BLaER1 treated with 17β-estradiol and CSF1 and Interleukin-3, amounts not matched to agents 10 nM and 100 nM (cell line): ENCODE measurements at regions not wholly inside any gene's neighbourhood (a gene's known extent, or its start where the extent isn't known, plus 50 kb on each side); places are given as distances from the start of the nearest gene placed in this dataset.

Experiments
- H3K27ac ChIP-seq, 11 experiments: shearing (Covaris generic); formaldehyde crosslinking; 2 replicates each; pipeline ENCODE4 v1.8.1; 2022
- H3K27me3 ChIP-seq, 11 experiments: shearing (Covaris generic); formaldehyde crosslinking; 2 replicates each; pipeline ENCODE4 v1.8.1; 2022
- H3K36me3 ChIP-seq, 11 experiments: shearing (Covaris generic); formaldehyde crosslinking; 2 replicates each; pipeline ENCODE4 v1.8.1; 2022
- H3K4me1 ChIP-seq, 10 experiments: shearing (Covaris generic); formaldehyde crosslinking; 2 replicates each; pipeline ENCODE4 v1.8.1; 2022
- H3K4me2 ChIP-seq, 11 experiments: shearing (Covaris generic); formaldehyde crosslinking; 2 replicates each; pipeline ENCODE4 v1.8.1; 2022
- H3K4me3 ChIP-seq, 10 experiments: shearing (Covaris generic); formaldehyde crosslinking; 2 replicates each; pipeline ENCODE4 v1.8.1; 2022
- H3K9ac ChIP-seq, 11 experiments: shearing (Covaris generic); formaldehyde crosslinking; 2 replicates each; pipeline ENCODE4 v1.8.1; 2022
- H3K9me3 ChIP-seq, 11 experiments: shearing (Covaris generic); formaldehyde crosslinking; replicated peaks in 1 of 11; 2 replicates each; pipeline ENCODE4 v1.8.1; 2022
- H4K20me1 ChIP-seq, 11 experiments: shearing (Covaris generic); formaldehyde crosslinking; 2 replicates each; pipeline ENCODE4 v1.8.1; 2022
- Cebpa-rat ChIP-seq, 11 experiments: shearing (Covaris generic); IDR thresholded peaks; 2 replicates each; pipeline ENCODE4 v1.8.1; 2022

GRCh38 chr2:3113769-3114168 lies 263.8 kb downstream of the EIPR1 start:
- Histone ChIP-seq H3K27ac (peak overlapping the region in 5 of 11 experiments; percentile 14 to 74 (median 68); a peak in 8 of 22 replicates), H3K27me3 (peaks cover 0 to 18% (median 0%) of the 10 kb centered on the region in 11 experiments; a peak in 7 of 22 replicates), H3K4me1 (peaks cover 10 to 51% (median 30%) of the 10 kb centered on the region in 10 experiments; a peak in 19 of 20 replicates), H3K9ac (peak overlapping the region in 4 of 11 experiments; percentile 48 to 68 (median 63); a peak in 7 of 22 replicates), H3K4me2 (peak overlapping the region in 10 of 11 experiments; percentile 18 to 93 (median 82); a peak in 19 of 22 replicates), H3K4me3 (peak overlapping the region in 1 of 10 experiments; percentile 4; a peak in 1 of 20 replicates), H3K36me3 (no peaks in the 10 kb centered on the region), H4K20me1 (peaks cover 0 to 3% (median 0%) of the 10 kb centered on the region in 11 experiments; a peak in 4 of 22 replicates), H3K9me3 (no peaks in the 10 kb centered on the region)
- TF ChIP-seq Cebpa-rat (IDR thresholded peaks at IDR 0.05) = peak in 1 of 11 experiments; percentile 81; a peak in 2 of 22 replicates

GRCh38 chr2:3113122-3113521 lies 264.5 kb downstream of the EIPR1 start:
- Histone ChIP-seq H3K4me2 (peak overlapping the region in 6 of 11 experiments; percentile 81 to 93 (median 86); a peak in 10 of 22 replicates), H3K9ac (peak overlapping the region in 1 of 11 experiments; percentile 26; a peak in 1 of 22 replicates), H3K4me1 (peaks cover 10 to 51% (median 30%) of the 10 kb centered on the region in 10 experiments; a peak in 19 of 20 replicates), H4K20me1 (peaks cover 0 to 6% (median 0%) of the 10 kb centered on the region in 11 experiments; a peak in 4 of 22 replicates), H3K27ac (peak overlapping the region in 3 of 11 experiments; percentile 50 to 74 (median 60); a peak in 5 of 22 replicates), H3K9me3 (no peaks in the 10 kb centered on the region), H3K4me3 (no peak overlapping the region), H3K36me3 (no peaks in the 10 kb centered on the region), H3K27me3 (peaks cover 0 to 18% (median 0%) of the 10 kb centered on the region in 11 experiments; a peak in 7 of 22 replicates)
- no peak for TF ChIP-seq Cebpa-rat (IDR thresholded peaks at IDR 0.05)

DNA sequence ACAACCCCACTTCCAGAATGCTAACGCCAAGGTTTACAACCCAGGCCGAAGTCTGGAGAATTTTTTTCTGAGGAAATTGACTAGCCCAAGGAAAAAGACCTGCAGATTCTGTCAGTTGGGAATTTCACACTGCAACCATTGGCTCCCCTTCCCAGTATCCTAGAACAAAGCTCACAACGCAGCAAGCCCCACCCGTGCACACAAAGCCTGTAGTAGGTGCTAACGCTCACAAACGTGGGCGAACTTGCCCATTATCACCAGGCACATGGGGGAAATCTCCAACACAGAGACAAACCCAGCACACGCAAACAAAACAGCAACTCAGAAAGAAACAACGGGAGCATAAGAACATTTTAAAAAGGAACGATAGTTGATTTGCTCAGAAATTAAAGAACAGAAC lies 265.1 kb downstream of the EIPR1 start:
- Histone ChIP-seq H3K4me3 (no peak overlapping the region), H3K27me3 (peaks cover 0 to 18% (median 0%) of the 10 kb centered on the region in 11 experiments; a peak in 7 of 22 replicates), H3K4me1 (peaks cover 7 to 47% (median 25%) of the 10 kb centered on the region in 10 experiments; a peak in 19 of 20 replicates), H3K36me3 (no peaks in the 10 kb centered on the region), H4K20me1 (peaks cover 0 to 11% (median 0%) of the 10 kb centered on the region in 11 experiments; a peak in 4 of 22 replicates), H3K27ac (peak overlapping the region in 1 of 11 experiments; percentile 74; a peak in 2 of 22 replicates), H3K4me2 (peak overlapping the region in 3 of 11 experiments; percentile 1 to 18 (median 7); a peak in 2 of 22 replicates), H3K9me3 (no peaks in the 10 kb centered on the region), H3K9ac (no peak overlapping the region)
- TF ChIP-seq Cebpa-rat (IDR thresholded peaks at IDR 0.05) = no peak

DNA sequence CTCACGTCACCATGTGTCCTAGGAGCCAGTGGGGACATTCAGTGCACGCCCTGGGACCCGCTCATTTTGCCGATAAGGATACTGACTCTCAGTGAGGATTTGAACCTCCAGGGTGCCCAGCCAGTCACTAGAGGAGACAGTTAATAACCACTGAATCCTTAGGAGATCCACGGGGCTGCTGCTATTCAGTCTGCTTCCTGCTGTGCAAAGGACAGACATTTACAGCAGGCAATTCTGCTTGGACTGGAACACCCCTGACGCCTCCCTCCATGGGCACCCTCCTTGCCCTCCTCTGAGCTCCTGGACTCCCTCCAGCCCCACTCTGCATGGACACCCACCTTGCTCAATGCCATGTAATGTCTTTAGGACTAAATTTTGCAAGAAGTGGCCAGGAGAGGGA lies 265.5 kb downstream of the EIPR1 start:
- Histone ChIP-seq H4K20me1 (peaks cover 0 to 15% (median 0%) of the 10 kb centered on the region in 11 experiments; a peak in 5 of 22 replicates), H3K9ac (no peak overlapping the region), H3K27me3 (peaks cover 0 to 18% (median 0%) of the 10 kb centered on the region in 11 experiments; a peak in 7 of 22 replicates), H3K4me3 (no peak overlapping the region), H3K27ac (no peak overlapping the region), H3K4me2 (peak overlapping the region in 3 of 11 experiments; percentile 1 to 18 (median 7); a peak in 3 of 22 replicates), H3K4me1 (peaks cover 5 to 42% (median 21%) of the 10 kb centered on the region in 10 experiments; a peak in 19 of 20 replicates), H3K9me3 (no peaks in the 10 kb centered on the region), H3K36me3 (no peaks in the 10 kb centered on the region)
- no peak for TF ChIP-seq Cebpa-rat (IDR thresholded peaks at IDR 0.05)

DNA sequence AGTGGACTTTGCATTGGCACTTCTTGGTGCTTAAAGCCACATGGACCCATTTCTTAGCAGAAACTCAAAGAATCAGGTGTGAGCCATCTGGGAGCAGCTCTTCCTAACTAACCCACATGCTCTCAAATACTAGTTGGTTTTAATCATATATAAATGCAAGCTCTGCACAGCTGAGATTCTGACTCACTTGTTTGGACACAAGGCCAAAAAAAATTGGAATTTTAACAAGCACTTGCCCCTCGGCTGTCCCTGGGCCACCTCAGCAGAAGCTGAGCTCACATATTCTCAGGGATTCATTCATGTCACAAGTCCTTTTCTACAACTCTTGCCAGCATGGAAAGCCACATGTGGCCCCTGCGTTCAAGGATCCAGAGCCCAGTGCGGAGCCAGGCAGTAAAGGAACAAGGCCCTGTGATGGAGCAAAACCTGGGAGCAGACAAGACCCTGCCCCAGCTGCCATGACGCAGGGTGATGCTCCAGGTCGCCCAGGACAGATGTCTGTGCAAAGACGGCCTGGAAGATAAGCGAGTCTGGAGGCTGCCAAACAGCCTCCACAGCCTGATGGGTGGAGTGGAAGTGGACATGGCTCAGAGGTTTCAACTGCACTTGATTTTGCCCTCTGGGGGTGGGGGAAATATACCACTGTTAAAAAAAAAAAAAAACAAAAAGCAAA lies 266.5 kb downstream of the EIPR1 start:
- H3K9ac ChIP-seq = no peak overlapping the region
- no peaks in the 10 kb centered on the region for H3K9me3 ChIP-seq
- peaks cover 0 to 21% (median 0%) of the 10 kb centered on the region in 11 experiments; a peak in 5 of 22 replicates for H4K20me1 ChIP-seq
- peak overlapping the region in 1 of 11 experiments; percentile 18; a peak in 2 of 22 replicates for H3K4me2 ChIP-seq
- peaks cover 0 to 18% (median 3%) of the 10 kb centered on the region in 11 experiments; a peak in 9 of 22 replicates for H3K27me3 ChIP-seq
- no peak for TF ChIP-seq Cebpa-rat (IDR thresholded peaks at IDR 0.05)
- no peak overlapping the region for H3K27ac ChIP-seq
- peaks cover 5 to 42% (median 21%) of the 10 kb centered on the region in 10 experiments; a peak in 19 of 20 replicates for H3K4me1 ChIP-seq
- no peak overlapping the region for H3K4me3 ChIP-seq
- no peaks in the 10 kb centered on the region for H3K36me3 ChIP-seq

DNA sequence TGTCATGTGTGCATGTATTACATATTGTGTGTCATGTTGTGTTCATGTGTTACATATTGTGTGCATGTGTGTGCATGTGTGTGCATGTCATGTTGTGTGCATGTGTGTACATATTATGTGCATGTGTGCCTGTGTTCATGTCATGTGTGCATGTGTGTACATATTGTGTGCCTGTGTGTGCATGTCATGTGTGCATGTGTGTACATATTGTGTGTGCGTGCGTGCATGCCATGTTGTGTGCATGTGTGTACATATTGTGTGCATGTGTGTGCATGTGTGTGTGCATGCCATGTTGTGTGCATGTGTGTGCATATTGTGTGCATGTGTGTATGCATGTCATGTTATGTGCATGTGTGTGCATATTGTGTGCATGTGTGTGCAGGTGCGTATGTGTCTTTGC lies 267.1 kb downstream of the EIPR1 start:
- Histone ChIP-seq H3K4me1 (peaks cover 5 to 42% (median 21%) of the 10 kb centered on the region in 10 experiments; a peak in 19 of 20 replicates), H3K9ac (no peak overlapping the region), H3K4me2 (no peak overlapping the region), H3K36me3 (no peaks in the 10 kb centered on the region), H4K20me1 (peaks cover 0 to 27% (median 0%) of the 10 kb centered on the region in 11 experiments; a peak in 5 of 22 replicates), H3K27me3 (peaks cover 0 to 21% (median 8%) of the 10 kb centered on the region in 11 experiments; a peak in 12 of 22 replicates), H3K27ac (no peak overlapping the region), H3K4me3 (no peak overlapping the region), H3K9me3 (no peaks in the 10 kb centered on the region)
- TF ChIP-seq Cebpa-rat (IDR thresholded peaks at IDR 0.05) = no peak

- Histone ChIP-seq H3K36me3 (no peaks in the 10 kb centered on the region), H3K4me3 (no peak overlapping the region), H3K27me3 (peaks cover 5 to 23% (median 16%) of the 10 kb centered on the region in 11 experiments; a peak in 18 of 22 replicates), H3K4me2 (no peak overlapping the region), H4K20me1 (peaks cover 0 to 31% (median 0%) of the 10 kb centered on the region in 11 experiments; a peak in 6 of 22 replicates), H3K27ac (no peak overlapping the region), H3K9ac (no peak overlapping the region), H3K9me3 (no peaks in the 10 kb centered on the region), H3K4me1 (peaks cover under 1 to 27% (median 11%) of the 10 kb centered on the region in 10 experiments; a peak in 19 of 20 replicates)
- no peak for TF ChIP-seq Cebpa-rat (IDR thresholded peaks at IDR 0.05)
Measured at GRCh38 chr2:3108710-3109702, 268.6 kb downstream of the EIPR1 start.

DNA sequence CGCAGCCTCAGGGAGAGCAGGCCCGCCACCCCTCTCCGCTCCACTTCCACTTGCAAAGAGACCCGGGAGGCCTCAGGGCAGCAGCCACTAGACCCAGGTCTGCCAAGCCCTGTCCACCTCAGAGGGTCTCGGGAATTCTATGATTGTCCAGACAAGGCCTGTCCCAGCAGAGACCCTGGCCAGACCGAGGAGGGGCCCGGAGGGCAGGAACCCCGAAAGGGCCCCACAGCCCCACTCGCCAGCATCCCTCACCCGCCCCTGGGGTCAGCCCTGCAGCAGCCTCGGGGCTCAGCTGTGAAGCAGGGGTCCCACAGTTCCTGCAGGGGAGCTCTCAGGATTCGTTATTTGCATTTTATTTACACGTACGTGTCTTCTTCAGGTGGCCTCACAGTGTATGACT lies 269.5 kb downstream of the EIPR1 start:
- Histone ChIP-seq H3K36me3 (no peaks in the 10 kb centered on the region), H3K27ac (no peak overlapping the region), H4K20me1 (peaks cover 0 to 31% (median 0%) of the 10 kb centered on the region in 11 experiments; a peak in 6 of 22 replicates), H3K4me2 (no peak overlapping the region), H3K4me1 (peaks cover 3 to 23% (median 7%) of the 10 kb centered on the region in 10 experiments), H3K4me3 (no peak overlapping the region), H3K9me3 (no peaks in the 10 kb centered on the region), H3K27me3 (peaks cover 12 to 25% (median 21%) of the 10 kb centered on the region in 11 experiments; a peak in 20 of 22 replicates), H3K9ac (no peak overlapping the region)
- TF ChIP-seq Cebpa-rat (IDR thresholded peaks at IDR 0.05) = no peak
